MM.1S (cell line): ENCODE measurements at regions not wholly inside any gene's neighbourhood (a gene's known extent, or its start where the extent isn't known, plus 50 kb on each side); places are given as distances from the start of the nearest gene placed in this dataset.

Experiments used
- DNase-seq: peaks from one replicate; pipeline ENCODE4 v3.0.0-alpha.2; 2015
- H2AFZ ChIP-seq: fragments of 300-600 bp; sonication (generic); 2 replicates; pipeline ENCODE4 v1.6.0; 2016; ENCODE audit warnings: antibody characterized with exemption, low read length
- H3F3A ChIP-seq: fragments of 300-600 bp; sonication (generic); 2 replicates; pipeline ENCODE4 v1.6.1; 2016; ENCODE audit warnings: mild to moderate bottlenecking, antibody characterized with exemption, low read length, moderate library complexity, mixed read lengths; ENCODE audit not compliant: insufficient read depth
- H3K27ac ChIP-seq: fragments of 300-600 bp; sonication (generic); 2 replicates; pipeline ENCODE4 v1.5.1; 2016; ENCODE audit warnings: mild to moderate bottlenecking, low read length
- H3K27me3 ChIP-seq: fragments of 300-600 bp; sonication (generic); replicated peaks from 2 replicates; pipeline ENCODE4 v1.6.0; 2016; ENCODE audit warnings: low read length; ENCODE audit not compliant: insufficient read depth
- H3K36me3 ChIP-seq: fragments of 300-600 bp; sonication (generic); replicated peaks from 2 replicates; pipeline ENCODE4 v1.6.1; 2016; ENCODE audit warnings: mild to moderate bottlenecking, low read length, mixed read lengths; ENCODE audit not compliant: insufficient read depth
- H3K4me1 ChIP-seq: fragments of 300-600 bp; sonication (generic); 2 replicates; pipeline ENCODE4 v1.6.1; 2016; ENCODE audit warnings: low read length, mixed read lengths
- H3K4me2 ChIP-seq: fragments of 300-600 bp; sonication (generic); 2 replicates; pipeline ENCODE4 v1.6.0; 2016; ENCODE audit warnings: low read depth, low read length
- H3K4me3 ChIP-seq: fragments of 300-600 bp; sonication (generic); 2 replicates; pipeline ENCODE4 v1.5.1; 2016; ENCODE audit warnings: low read length, mixed read lengths
- H3K79me2 ChIP-seq: fragments of 300-600 bp; sonication (generic); 2 replicates; pipeline ENCODE4 v1.6.1; 2016; ENCODE audit warnings: mixed run types, low read length, mixed read lengths
- H3K9ac ChIP-seq: fragments of 300-600 bp; sonication (generic); 2 replicates; pipeline ENCODE4 v1.6.1; 2016; ENCODE audit warnings: low read length, mixed read lengths
- H3K9me2 ChIP-seq: fragments of 300-600 bp; sonication (generic); replicated peaks from 2 replicates; pipeline ENCODE4 v1.6.1; 2016; ENCODE audit warnings: mild to moderate bottlenecking, low read length, mixed read lengths; ENCODE audit not compliant: insufficient read depth
- H3K9me3 ChIP-seq: fragments of 300-600 bp; sonication (generic); replicated peaks from 2 replicates; pipeline ENCODE4 v1.6.1; 2016; ENCODE audit warnings: mild to moderate bottlenecking, low read length, mixed read lengths; ENCODE audit not compliant: insufficient read depth
- H4K20me1 ChIP-seq: fragments of 300-600 bp; sonication (generic); 2 replicates; pipeline ENCODE4 v1.6.1; 2016; ENCODE audit warnings: mild to moderate bottlenecking, low read length, moderate library complexity, mixed read lengths; ENCODE audit not compliant: insufficient read depth
- CTCF ChIP-seq: fragments of 300-600 bp; sonication (generic); IDR thresholded peaks from 2 replicates; pipeline ENCODE4 v1.5.1; 2016; ENCODE audit warnings: antibody characterized with exemption, low read length, mixed read lengths
- EZH2 ChIP-seq: fragments of 300-600 bp; sonication (generic); optimal IDR thresholded peaks from 2 replicates; pipeline ENCODE3; 2017; ENCODE audit warnings: low read depth, mild to moderate bottlenecking, antibody characterized with exemption, low read length, mixed read lengths
- EZH2phosphoT487 ChIP-seq: fragments of 300-600 bp; sonication (generic); IDR thresholded peaks from 2 replicates; pipeline ENCODE4 v1.6.1; 2018; ENCODE audit warnings: antibody characterized with exemption, low read length

- Histone ChIP-seq H3K9me3 (no peaks in the 10 kb centered on the region), H3K27me3 (no peaks in the 10 kb centered on the region)
- TF ChIP-seq EZH2: no peak
- no peak for TF ChIP-seq EZH2phosphoT487
- TF ChIP-seq CTCF: no peak
Measured at GRCh38 chr2:513981-514706, 163.1 kb downstream of the TMEM18 start.

GRCh38 chr2:510839-511238 is 166.4 kb downstream of the TMEM18 start:
- no peaks in the 10 kb centered on the region for H3K9me3 ChIP-seq
- H3K27ac ChIP-seq: no peak overlapping the region
- no peaks in the 10 kb centered on the region for H3K36me3 ChIP-seq
- no peak overlapping the region for H3K9ac ChIP-seq
- no peak overlapping the region for H2AFZ ChIP-seq
- no peak overlapping the region for H3K4me3 ChIP-seq
- DNase-seq: no peak
- no peaks in the 10 kb centered on the region for H4K20me1 ChIP-seq
- H3K79me2 ChIP-seq: no peaks in the 10 kb centered on the region
- no peaks in the 10 kb centered on the region for H3K9me2 ChIP-seq
- TF ChIP-seq CTCF (no peak), EZH2 (no peak), EZH2phosphoT487 (no peak)
- H3K4me2 ChIP-seq: no peak overlapping the region
- no peaks in the 10 kb centered on the region for H3K4me1 ChIP-seq
- no peaks in the 10 kb centered on the region for H3F3A ChIP-seq
- no peaks in the 10 kb centered on the region for H3K27me3 ChIP-seq

More at GRCh38 chr2:513981-514706, 163.1 kb downstream of the TMEM18 start:
- no peak overlapping the region for H2AFZ ChIP-seq
- H3K79me2 ChIP-seq: no peaks in the 10 kb centered on the region
- no peaks in the 10 kb centered on the region for H3K36me3 ChIP-seq
- H3K4me3 ChIP-seq: no peak overlapping the region
- H4K20me1 ChIP-seq: no peaks in the 10 kb centered on the region
- H3K27ac ChIP-seq: no peak overlapping the region
- DNase-seq: no peak
- no peaks in the 10 kb centered on the region for H3K4me1 ChIP-seq
- no peak overlapping the region for H3K4me2 ChIP-seq
- no peaks in the 10 kb centered on the region for H3F3A ChIP-seq
- no peaks in the 10 kb centered on the region for H3K9me2 ChIP-seq
- H3K9ac ChIP-seq: no peak overlapping the region

GRCh38 chr2:509888-510287 is 167.3 kb downstream of the TMEM18 start:
- no peaks in the 10 kb centered on the region for H3K36me3 ChIP-seq
- H3K27ac ChIP-seq: no peak overlapping the region
- no peak for DNase-seq
- H3K27me3 ChIP-seq: no peaks in the 10 kb centered on the region
- TF ChIP-seq EZH2phosphoT487 (no peak), EZH2 (no peak), CTCF (no peak)
- H3K9me3 ChIP-seq: no peaks in the 10 kb centered on the region
- no peak overlapping the region for H3K4me3 ChIP-seq
- no peaks in the 10 kb centered on the region for H3K79me2 ChIP-seq
- H3F3A ChIP-seq: no peaks in the 10 kb centered on the region
- no peaks in the 10 kb centered on the region for H4K20me1 ChIP-seq
- H3K4me2 ChIP-seq: no peak overlapping the region
- H3K9ac ChIP-seq: no peak overlapping the region
- no peaks in the 10 kb centered on the region for H3K4me1 ChIP-seq
- no peak overlapping the region for H2AFZ ChIP-seq
- H3K9me2 ChIP-seq: no peaks in the 10 kb centered on the region
